Tibial nerve (tissue), 4 donors: ENCODE measurements at regions not wholly inside any gene's neighbourhood (a gene's known extent, or its start where the extent isn't known, plus 50 kb on each side); places are given as distances from the start of the nearest gene placed in this dataset.

Experiments
- DNase-seq, 2 donors: peaks; one replicate each; pipeline ENCODE4 v3.0.0-alpha.2; 2019; ENCODE audit warnings: low spot score in 2 of 2
- H3K27ac ChIP-seq, 4 donors: fragments of 200-600 bp; sonication (generic) in 3 of 4; one replicate each; pipeline ENCODE4 v1.5.1; 2017 to 2019; ENCODE audit warnings: mild to moderate bottlenecking in 1 of 4
- H3K27me3 ChIP-seq, 2 donors: fragments of 200-600 bp; sonication (generic) in 1 of 2; one replicate each; pipeline versions ENCODE4 v1.5.1 to v1.6.0; 2017 to 2019
- H3K36me3 ChIP-seq, 3 donors: fragments of 200-600 bp; sonication (generic); one replicate each; pipeline ENCODE4 v1.5.1; 2018 to 2019
- H3K4me1 ChIP-seq, 4 donors: fragments of 200-600 bp; sonication (generic) in 3 of 4; one replicate each; pipeline ENCODE4 v1.5.1; 2017 to 2019
- H3K4me3 ChIP-seq, 4 donors: fragments of 200-600 bp; sonication (generic) in 3 of 4; one replicate each; pipeline ENCODE4 v1.5.1; 2017 to 2019; ENCODE audit warnings: mild to moderate bottlenecking in 1 of 4, moderate library complexity in 1 of 4
- H3K9me3 ChIP-seq, 4 donors: fragments of 200-600 bp; sonication (generic) in 3 of 4; one replicate each; pipeline ENCODE4 v1.5.1; 2017 to 2019
- CTCF ChIP-seq, 5 experiments: fragments of 200-600 bp in 3 of 5; fragments of 450-650 bp in 2 of 5; sonication (generic) in 3 of 5; IDR thresholded peaks; one replicate each; pipeline ENCODE4 v1.5.1; 2016 to 2019; ENCODE audit warnings: antibody characterized with exemption in 5 of 5, mild to moderate bottlenecking in 3 of 5, moderate library complexity in 2 of 5
- EP300 ChIP-seq, 2 donors: sonication (generic); formaldehyde crosslinking; IDR thresholded peaks; one replicate each; pipeline ENCODE4 v1.6.1; 2017; ENCODE audit warnings: antibody characterized with exemption in 2 of 2, mild to moderate bottlenecking in 1 of 2
- POLR2A ChIP-seq, 2 donors: fragments of 450-650 bp; IDR thresholded peaks; one replicate each; pipeline ENCODE4 v1.6.1; 2017; ENCODE audit warnings: antibody characterized with exemption in 2 of 2, mild to moderate bottlenecking in 2 of 2, moderate library complexity in 2 of 2
- WGBS, 2 donors: methylation state at CpG; one replicate each; pipeline ENCODE4 v1.1.5; 2018; 5-methylcytosine and 5-hydroxymethylcytosine counted together

GRCh38 chr11:127462065-127462344 lies 461.4 kb upstream of the KIRREL3 start:
- no peaks in the 10 kb centered on the region for H3K9me3 ChIP-seq
- H3K36me3 ChIP-seq: no peaks in the 10 kb centered on the region
- no peaks in the 10 kb centered on the region for H3K4me1 ChIP-seq
- H3K27ac ChIP-seq: no peak overlapping the region
- no peak overlapping the region for H3K4me3 ChIP-seq
- TF ChIP-seq POLR2A (IDR thresholded peaks at IDR 0.05): no peak
- no peak for TF ChIP-seq EP300 (IDR thresholded peaks at IDR 0.05)
- no peak for TF ChIP-seq CTCF (IDR thresholded peaks at IDR 0.05)
- WGBS, 2 donors: 63 to 73% methylated on average over 3 of the region's 3 CpGs
- no peaks in the 10 kb centered on the region for H3K27me3 ChIP-seq
- DNase-seq: no peak

GRCh38 chr11:127461241-127462064 lies 460.9 kb upstream of the KIRREL3 start:
- no peaks in the 10 kb centered on the region for H3K36me3 ChIP-seq

GRCh38 chr11:127458561-127458960 lies 458.0 kb upstream of the KIRREL3 start:
- Histone ChIP-seq H3K27ac (no peak overlapping the region), H3K36me3 (no peaks in the 10 kb centered on the region), H3K9me3 (no peaks in the 10 kb centered on the region), H3K4me1 (no peaks in the 10 kb centered on the region), H3K27me3 (no peaks in the 10 kb centered on the region), H3K4me3 (no peak overlapping the region)
- no peak for TF ChIP-seq POLR2A (IDR thresholded peaks at IDR 0.05)
- TF ChIP-seq EP300 (IDR thresholded peaks at IDR 0.05): no peak
- TF ChIP-seq CTCF (IDR thresholded peaks at IDR 0.05): no peak
- DNase-seq: no peak
- WGBS, 2 donors: 44 to 45% methylated on average over 2 of the region's 2 CpGs

More at GRCh38 chr11:127461241-127462064, 460.9 kb upstream of the KIRREL3 start:
- no peak for DNase-seq
- Histone ChIP-seq H3K27me3 (no peaks in the 10 kb centered on the region), H3K9me3 (no peaks in the 10 kb centered on the region), H3K27ac (no peak overlapping the region), H3K4me3 (no peak overlapping the region), H3K4me1 (no peaks in the 10 kb centered on the region)
- TF ChIP-seq EP300 (IDR thresholded peaks at IDR 0.05) (no peak), POLR2A (IDR thresholded peaks at IDR 0.05) (no peak), CTCF (IDR thresholded peaks at IDR 0.05) (no peak)
- 64% methylated on average over 6 of the region's 6 CpGs for WGBS, 2 donors

GRCh38 chr11:127454856-127455255 lies 454.3 kb upstream of the KIRREL3 start:
- TF ChIP-seq POLR2A (IDR thresholded peaks at IDR 0.05) (no peak), CTCF (IDR thresholded peaks at IDR 0.05) (no peak), EP300 (IDR thresholded peaks at IDR 0.05) (no peak)
- Histone ChIP-seq H3K27ac (no peak overlapping the region), H3K27me3 (no peaks in the 10 kb centered on the region), H3K4me1 (no peaks in the 10 kb centered on the region), H3K9me3 (no peaks in the 10 kb centered on the region), H3K36me3 (no peaks in the 10 kb centered on the region), H3K4me3 (no peak overlapping the region)
- 30 to 31% methylated on average over 4 of the region's 4 CpGs for WGBS, 2 donors
- DNase-seq: no peak

- DNase-seq: no peak
- H3K4me3 ChIP-seq: no peak overlapping the region
- H3K36me3 ChIP-seq: no peaks in the 10 kb centered on the region
- H3K9me3 ChIP-seq: no peaks in the 10 kb centered on the region
- no peaks in the 10 kb centered on the region for H3K4me1 ChIP-seq
- no peak overlapping the region for H3K27ac ChIP-seq
- 86 to 89% methylated on average over 5 of the region's 5 CpGs for WGBS, 2 donors
- no peaks in the 10 kb centered on the region for H3K27me3 ChIP-seq
- no peak for TF ChIP-seq CTCF (IDR thresholded peaks at IDR 0.05)
- TF ChIP-seq POLR2A (IDR thresholded peaks at IDR 0.05): no peak
- no peak for TF ChIP-seq EP300 (IDR thresholded peaks at IDR 0.05)
These were observed 452.0 kb upstream of the KIRREL3 start for GRCh38 chr11:127452533-127452932.
